ENCODE measurements at regions not wholly inside any gene's neighbourhood (a gene's known extent, or its start where the extent isn't known, plus 50 kb on each side); places are given as distances from the start of the nearest gene placed in this dataset.

GRCh38 chr22:27292542-27293299 is 508.8 kb downstream of the MN1 start:
- DNase-seq (ENCODE audit: low spot score), result no peak

- DNase-seq (ENCODE audit: low spot score), result no peak
Measured at GRCh38 chr22:27293721-27294445, 507.7 kb downstream of the MN1 start.

- no peak for DNase-seq (ENCODE audit: low spot score)
Measured at GRCh38 chr22:27295040-27295439, 506.5 kb downstream of the MN1 start.

- DNase-seq (ENCODE audit: low spot score), result no peak
Measured at GRCh38 chr22:27295605-27296004, 506.0 kb downstream of the MN1 start.

- DNase-seq (ENCODE audit: low spot score), result no peak
Measured at GRCh38 chr22:27296091-27296675, 505.4 kb downstream of the MN1 start.

GRCh38 chr22:27297125-27297524 is 504.4 kb downstream of the MN1 start:
- DNase-seq (ENCODE audit: low spot score), result no peak

- no peak for DNase-seq (ENCODE audit: low spot score)
Measured at GRCh38 chr22:27298332-27298731, 503.2 kb downstream of the MN1 start.

GRCh38 chr22:27298742-27299141 is 502.8 kb downstream of the MN1 start:
- DNase-seq (ENCODE audit: low spot score), result no peak

GRCh38 chr22:27299181-27300085 is 502.1 kb downstream of the MN1 start:
- no peak for DNase-seq (ENCODE audit: low spot score)

GRCh38 chr22:27300536-27301285 is 500.8 kb downstream of the MN1 start:
- no peak for DNase-seq (ENCODE audit: low spot score)

- DNase-seq (ENCODE audit: low spot score), result no peak
Measured at GRCh38 chr22:27302501-27302900, 499.1 kb downstream of the MN1 start.

GRCh38 chr22:27303718-27304117 is 497.8 kb downstream of the MN1 start:
- no peak for DNase-seq (ENCODE audit: low spot score)

- no peak for DNase-seq (ENCODE audit: low spot score)
Measured at GRCh38 chr22:27306771-27307170, 494.8 kb downstream of the MN1 start.

- DNase-seq (ENCODE audit: low spot score), result no peak
Measured at GRCh38 chr22:27307545-27308247, 493.9 kb downstream of the MN1 start.

- DNase-seq (ENCODE audit: low spot score), result no peak
Measured at GRCh38 chr22:27308513-27308912, 493.0 kb downstream of the MN1 start.

- DNase-seq (ENCODE audit: low spot score), result no peak
Measured at GRCh38 chr22:27309697-27310096, 491.9 kb downstream of the MN1 start.

- DNase-seq (ENCODE audit: low spot score), result no peak
Measured at GRCh38 chr22:27310966-27311697, 490.4 kb downstream of the MN1 start.

GRCh38 chr22:27311698-27312550 is 489.6 kb downstream of the MN1 start:
- DNase-seq (ENCODE audit: low spot score), result no peak

- DNase-seq (ENCODE audit: low spot score), result no peak
Measured at GRCh38 chr22:27312565-27312964, 489.0 kb downstream of the MN1 start.

All from SW480 (cell line).